ENCODE measurements at regions not wholly inside any gene's neighbourhood (a gene's known extent, or its start where the extent isn't known, plus 50 kb on each side); places are given as distances from the start of the nearest gene placed in this dataset.

- TF ChIP-seq ZNF19 (tag by site-specific recombination; IDR thresholded peaks at IDR 0.05; ENCODE audit: low read depth), result no peak
- TF ChIP-seq MYNN (tag by site-specific recombination; IDR thresholded peaks at IDR 0.05; ENCODE audit: borderline replicate concordance), result no peak
- TF ChIP-seq ZNF660 (tag by site-specific recombination; IDR thresholded peaks at IDR 0.05), result no peak
- no peak for TF ChIP-seq ZNF335 (tag by site-specific recombination; conservative IDR thresholded peaks at IDR 0.05)
- no peak for TF ChIP-seq ZBTB10 (tag by site-specific recombination; IDR thresholded peaks at IDR 0.05)
Observed at GRCh38 chr5:130479045-130479804, 575.0 kb downstream of the CHSY3 start (continued).

- Histone ChIP-seq H3K36me3 (ENCODE audit: control insufficient read depth in 2 of 2, insufficient read depth in 1 of 2, low read length in 2 of 2) (no peaks in the 10 kb centered on the region), H3K27ac (ENCODE audit: extremely low read depth, low read depth, low read length) (no peak overlapping the region), H3K4me1 (ENCODE audit: control insufficient read depth, insufficient read depth, low read length) (no peaks in the 10 kb centered on the region), H3K9me3 (ENCODE audit: control insufficient read depth, insufficient read depth, low read depth, low read length) (no peaks in the 10 kb centered on the region), H3K4me3 (ENCODE audit: low read depth, low read length) (no peak overlapping the region)
- CTCF ChIA-PET, result interaction anchor here (0.6 kb wide), 1 partner anchor 1177 kb away, joined by 3 read pairs; no protein-coding TSS in a partner anchor
- POLR2A ChIA-PET, result no interaction called here
- TF ChIP-seq ZNF18 (tag by site-specific recombination; IDR thresholded peaks at IDR 0.05) (no peak), ZBTB26 (tag by site-specific recombination; optimal IDR thresholded peaks at IDR 0.05) (no peak), ZSCAN16 (tag by site-specific recombination; IDR thresholded peaks at IDR 0.05) (no peak), ZNF324 (tag by site-specific recombination; IDR thresholded peaks at IDR 0.05) (no peak), ZNF354C (tag by site-specific recombination; IDR thresholded peaks at IDR 0.05; ENCODE audit: borderline replicate concordance, low read depth) (no peak), ZNF837 (tag by site-specific recombination; IDR thresholded peaks at IDR 0.05) (no peak)
Observed at GRCh38 chr5:130476325-130476724, 572.1 kb downstream of the CHSY3 start.

GRCh38 chr5:130462516-130462915 is 558.3 kb downstream of the CHSY3 start:
- POLR2A ChIA-PET, result no interaction called here
- TF ChIP-seq SCRT1 (tag by site-specific recombination; IDR thresholded peaks at IDR 0.05; ENCODE audit: borderline replicate concordance) (no peak), GLI2 (tag by site-specific recombination; IDR thresholded peaks at IDR 0.05; ENCODE audit: borderline replicate concordance, low read depth) (no peak), ZNF488 (tag by site-specific recombination; IDR thresholded peaks at IDR 0.05) (no peak), GFI1B (tag by site-specific recombination; IDR thresholded peaks at IDR 0.05) (no peak), ZNF830 (tag by site-specific recombination; IDR thresholded peaks at IDR 0.05; ENCODE audit: low read depth) (no peak), ZNF280D (tag by site-specific recombination; IDR thresholded peaks at IDR 0.05) (no peak), ZNF121 (tag by site-specific recombination; IDR thresholded peaks at IDR 0.05) (no peak), SETDB1 (IDR thresholded peaks at IDR 0.05; ENCODE audit: insufficient read length, low read length) (no peak)
- H3K27ac ChIP-seq (ENCODE audit: extremely low read depth, low read depth, low read length), result no peak overlapping the region
- H3K4me1 ChIP-seq (ENCODE audit: control insufficient read depth, insufficient read depth, low read length), result no peaks in the 10 kb centered on the region
- H3K9me3 ChIP-seq (ENCODE audit: control insufficient read depth, insufficient read depth, low read depth, low read length), result no peaks in the 10 kb centered on the region
- CTCF ChIA-PET, result no interaction called here
- no peak overlapping the region for H3K4me3 ChIP-seq (ENCODE audit: low read depth, low read length)
- H3K36me3 ChIP-seq (ENCODE audit: control insufficient read depth in 2 of 2, insufficient read depth in 1 of 2, low read length in 2 of 2), result no peaks in the 10 kb centered on the region
